HG02943 (cell line): ENCODE measurements at regions not wholly inside any gene's neighbourhood (a gene's known extent, or its start where the extent isn't known, plus 50 kb on each side); places are given as distances from the start of the nearest gene placed in this dataset.

Source experiments
- ATAC-seq: cut with Tn5 transposase; IDR thresholded peaks from one replicate; pipeline ENCODE4 v1.9.1; 2021; ENCODE audit warnings: mild to moderate bottlenecking, low read depth, moderate library complexity; ENCODE audit not compliant: unreplicated experiment

GRCh38 chr13:48839171-48839570 is 136.5 kb upstream of the FNDC3A start:
- no peak for ATAC-seq

GRCh38 chr13:48840366-48840765 is 135.3 kb upstream of the FNDC3A start:
- ATAC-seq = no peak

- ATAC-seq = no peak
Observed at GRCh38 chr13:48842316-48842715, 133.4 kb upstream of the FNDC3A start.

GRCh38 chr13:48843630-48844380 is 131.9 kb upstream of the FNDC3A start:
- ATAC-seq = no peak

- no peak for ATAC-seq
Observed at GRCh38 chr13:48844676-48845075, 131.0 kb upstream of the FNDC3A start.

DNA sequence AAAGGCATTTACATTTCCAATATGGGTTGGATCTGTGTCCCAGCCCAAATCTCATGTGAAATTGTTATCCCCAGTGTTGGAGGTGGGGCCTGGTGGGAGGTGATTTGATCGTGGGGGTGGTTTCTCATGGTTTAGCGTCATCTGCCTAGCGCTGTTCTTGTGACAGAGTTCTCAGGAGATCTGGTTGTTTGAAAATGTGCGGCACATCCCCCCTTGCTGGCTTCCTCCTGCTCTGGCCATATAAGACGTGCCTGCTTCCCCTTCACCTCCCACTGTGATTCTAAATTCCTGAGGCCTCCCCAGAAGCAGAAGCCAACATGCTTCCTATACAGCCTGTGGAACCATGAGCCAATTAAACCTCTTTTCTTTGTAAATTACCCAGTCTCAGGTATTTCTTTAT is 126.2 kb upstream of the FNDC3A start:
- no peak for ATAC-seq

DNA sequence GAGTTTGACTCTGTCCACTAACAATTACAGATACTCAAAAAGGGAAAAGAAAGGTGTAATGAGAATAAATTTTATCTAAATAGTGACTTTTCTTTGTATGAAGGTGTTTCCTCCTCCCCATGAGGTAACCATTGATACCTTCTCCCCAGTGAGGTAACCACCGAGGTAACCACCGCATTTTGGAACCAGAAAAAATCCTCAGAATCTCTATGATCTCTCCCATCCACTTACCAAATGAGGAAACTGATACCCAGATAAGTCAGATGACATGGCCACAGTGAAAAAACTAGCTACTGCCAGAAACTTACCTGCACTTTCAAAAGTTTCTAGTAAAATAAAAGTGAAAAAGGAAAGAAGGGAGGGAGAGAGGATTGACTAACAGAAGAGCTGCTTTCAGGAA is 124.0 kb upstream of the FNDC3A start:
- no peak for ATAC-seq

DNA sequence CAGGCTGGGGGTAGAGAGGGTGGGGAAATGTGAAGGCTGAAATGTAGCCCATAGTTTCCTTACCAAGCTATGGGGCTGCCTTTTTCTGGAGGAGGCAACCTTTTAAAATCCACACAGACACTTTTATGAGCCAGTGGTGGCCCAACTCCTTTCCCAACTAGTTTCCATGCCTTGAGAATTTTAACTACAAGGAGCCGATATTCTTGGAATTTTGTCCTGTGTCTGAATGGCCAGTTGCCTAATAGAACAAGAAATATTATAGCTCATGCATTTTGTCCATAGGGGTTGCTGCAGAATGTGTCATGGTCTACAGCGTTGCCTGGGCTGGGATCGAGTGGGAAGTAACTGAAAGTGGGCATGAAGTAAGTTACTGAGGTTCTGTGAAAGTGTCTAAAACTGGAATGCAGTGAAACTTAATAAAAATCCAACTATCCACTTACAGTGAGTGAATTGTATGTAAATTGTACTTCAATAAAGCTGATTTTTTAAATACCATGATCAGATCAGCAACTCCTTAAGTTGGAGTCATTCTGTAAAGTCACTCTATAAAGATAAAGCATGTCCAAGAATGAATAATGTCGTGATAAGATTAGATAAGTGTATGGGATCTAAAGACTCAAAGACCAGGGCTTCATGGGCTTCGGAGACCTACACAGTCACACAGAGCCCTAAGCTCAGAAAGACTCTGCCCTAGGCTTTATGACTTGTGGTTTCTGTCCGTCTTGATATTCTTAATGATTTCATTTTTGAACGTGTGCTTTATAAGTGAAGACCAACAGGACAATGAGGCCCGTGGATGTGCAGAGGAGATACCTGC is 122.6 kb upstream of the FNDC3A start:
- no peak for ATAC-seq

DNA sequence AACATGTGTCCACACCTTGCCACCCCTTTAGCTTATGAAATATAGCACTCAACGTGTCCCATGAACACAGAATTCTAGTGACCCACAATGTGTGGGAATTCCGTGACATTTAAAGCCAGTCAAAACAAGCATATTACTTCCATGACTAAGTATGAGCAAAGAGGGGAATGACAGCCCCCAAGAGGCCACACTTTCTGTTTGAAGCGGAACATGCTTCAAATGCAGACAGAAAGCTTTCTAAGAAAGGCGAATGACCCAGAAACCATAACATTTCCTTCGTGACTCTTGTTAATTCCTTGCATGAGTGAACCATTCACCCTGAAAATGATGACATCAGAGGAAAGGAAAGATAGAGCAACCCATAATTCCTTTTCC is 122.0 kb upstream of the FNDC3A start:
- no peak for ATAC-seq

GRCh38 chr13:48857576-48857975 is 118.1 kb upstream of the FNDC3A start:
- no peak for ATAC-seq

DNA sequence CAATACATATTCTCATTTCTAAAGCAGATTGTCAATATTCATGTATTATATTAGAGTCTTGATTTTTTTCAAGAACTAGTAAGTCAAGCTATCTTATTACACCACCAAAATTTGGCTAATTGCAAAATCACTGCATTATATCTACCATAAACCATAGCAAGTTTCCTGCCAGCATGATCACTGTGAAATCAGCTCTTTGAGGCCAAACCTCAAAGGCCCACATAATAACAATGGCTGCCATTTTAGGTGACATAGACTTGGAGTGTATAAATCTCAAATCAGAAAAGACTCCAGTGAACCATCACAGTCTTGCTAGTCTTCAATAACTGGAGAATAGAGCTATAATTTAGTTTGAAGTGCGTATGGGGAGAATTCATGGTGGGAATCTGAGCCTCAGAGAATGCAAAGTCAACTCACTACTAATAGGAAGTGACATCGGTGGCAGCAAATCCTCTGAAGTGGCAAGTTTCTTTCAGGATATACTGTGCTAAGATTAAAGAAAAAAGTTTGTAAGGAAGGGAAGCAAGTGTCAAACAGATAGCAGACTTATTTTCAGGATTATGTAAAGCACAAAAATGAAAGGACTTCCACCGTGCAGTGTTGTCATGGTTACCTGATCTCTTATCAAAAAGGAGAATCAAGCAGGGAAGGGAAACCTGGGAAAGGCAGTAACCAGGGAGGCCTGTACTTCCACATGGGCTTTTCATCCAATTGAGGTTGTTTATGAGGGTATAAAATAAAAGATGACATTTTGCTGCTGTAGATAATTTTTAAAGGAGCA is 117.4 kb upstream of the FNDC3A start:
- no peak for ATAC-seq

DNA sequence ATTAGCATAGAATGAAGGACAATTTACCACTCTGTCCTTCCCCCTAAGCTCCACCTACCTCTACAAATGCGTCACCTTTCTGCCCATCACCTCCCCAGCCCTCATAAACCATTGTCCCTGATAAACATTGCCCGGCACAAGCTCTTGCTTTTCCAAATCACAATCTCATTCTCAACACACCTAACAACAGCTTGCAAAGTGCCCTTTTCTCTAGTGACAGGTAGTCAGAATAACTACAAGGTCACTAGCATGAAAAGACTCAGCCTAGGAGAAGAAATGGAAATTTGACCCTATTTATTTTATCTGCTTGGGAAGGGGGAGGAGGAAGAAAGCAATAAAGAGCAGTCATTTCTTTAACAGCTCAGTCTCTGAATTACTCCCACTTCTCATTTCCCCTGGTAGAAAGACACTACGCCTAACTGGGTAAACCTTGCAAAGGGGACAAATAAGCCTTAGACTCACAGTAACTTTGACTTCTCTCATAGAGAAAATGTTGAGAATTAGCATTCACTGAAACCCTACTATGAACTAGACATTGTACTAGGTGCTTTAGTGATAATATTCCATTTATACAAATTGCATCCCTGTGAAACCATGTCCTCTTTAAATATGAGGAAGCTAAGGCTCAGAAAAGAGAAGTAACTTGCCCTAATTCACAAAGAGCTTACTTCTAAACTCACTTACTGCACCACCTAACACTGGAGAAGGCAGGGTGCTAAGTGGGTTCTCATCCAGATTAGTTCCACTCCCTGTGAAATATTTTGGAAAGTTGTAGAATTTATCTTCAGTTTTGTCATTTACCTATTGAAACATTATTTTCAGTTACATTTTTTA is 116.2 kb upstream of the FNDC3A start:
- ATAC-seq = no peak

GRCh38 chr13:48860364-48860763 is 115.3 kb upstream of the FNDC3A start:
- no peak for ATAC-seq

- no peak for ATAC-seq
Observed at GRCh38 chr13:48862572-48862971, 113.1 kb upstream of the FNDC3A start.

DNA sequence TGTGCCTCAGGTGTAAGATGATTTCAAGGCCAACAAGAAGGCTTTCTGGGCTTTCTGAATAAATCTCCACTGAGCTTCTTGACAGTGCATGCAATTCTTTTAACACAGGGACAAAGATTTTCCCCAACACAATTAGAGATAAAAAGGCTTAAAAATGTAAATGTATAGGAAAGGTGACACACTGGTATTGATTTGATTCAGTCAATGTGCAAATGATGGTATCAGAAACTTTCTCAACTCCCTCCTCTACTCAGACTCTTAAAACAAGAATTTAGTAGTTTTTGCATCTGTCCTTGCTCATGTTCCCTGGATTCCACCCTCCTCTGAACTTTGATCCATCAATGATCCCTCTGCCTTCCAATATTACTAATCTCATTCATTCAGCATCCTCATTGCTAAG is 111.6 kb upstream of the FNDC3A start:
- no peak for ATAC-seq

DNA sequence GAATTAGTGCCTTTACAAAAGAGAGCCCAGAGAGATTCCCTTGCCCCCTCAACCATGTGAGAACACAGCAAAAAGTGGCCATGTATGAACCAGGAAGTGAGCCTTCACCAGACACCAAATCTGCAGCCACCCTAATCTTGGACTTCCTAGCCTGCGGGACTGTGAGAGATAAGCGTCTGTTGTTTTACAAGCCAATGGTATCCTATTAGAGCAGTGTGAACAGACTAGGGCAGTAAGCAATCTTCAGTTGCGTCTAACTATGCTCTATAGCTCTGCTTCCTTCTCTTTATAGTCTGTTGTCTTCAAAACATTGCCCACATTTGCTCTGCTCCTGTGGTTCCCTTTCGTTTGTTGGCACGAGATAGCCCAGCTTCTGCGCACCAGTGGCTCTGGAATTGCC is 109.5 kb upstream of the FNDC3A start:
- no peak for ATAC-seq

GRCh38 chr13:48873081-48873480 is 102.6 kb upstream of the FNDC3A start:
- no peak for ATAC-seq

DNA sequence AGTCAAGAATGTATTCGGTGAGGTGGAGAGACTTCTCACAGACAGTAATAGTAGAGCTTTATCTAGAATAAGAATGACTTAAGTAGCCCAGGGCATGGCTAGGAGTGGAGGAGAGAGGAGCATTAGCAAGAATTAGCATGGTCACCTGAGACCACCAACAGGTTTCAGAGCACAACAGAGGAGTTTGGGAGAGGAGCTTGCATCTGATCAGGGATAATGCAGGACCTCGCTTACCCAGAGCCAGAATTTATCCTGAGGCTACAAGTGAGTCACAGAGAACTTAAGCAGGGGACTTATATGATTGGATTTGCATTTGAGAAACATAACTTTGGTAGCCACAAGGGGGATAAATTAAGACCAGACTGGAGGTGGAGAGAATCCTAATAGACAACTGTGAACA is 102.1 kb upstream of the FNDC3A start:
- no peak for ATAC-seq

GRCh38 chr13:48874165-48874564 is 101.5 kb upstream of the FNDC3A start:
- ATAC-seq = no peak

- no peak for ATAC-seq
Observed at GRCh38 chr13:48875047-48875446, 100.7 kb upstream of the FNDC3A start.
